LoVo (cell line): ENCODE measurements at regions not wholly inside any gene's neighbourhood (a gene's known extent, or its start where the extent isn't known, plus 50 kb on each side); places are given as distances from the start of the nearest gene placed in this dataset.

Source experiments
- DNase-seq: peaks from one replicate; pipeline ENCODE4 v3.0.0-alpha.2; 2016; ENCODE audit warnings: low spot score

DNA sequence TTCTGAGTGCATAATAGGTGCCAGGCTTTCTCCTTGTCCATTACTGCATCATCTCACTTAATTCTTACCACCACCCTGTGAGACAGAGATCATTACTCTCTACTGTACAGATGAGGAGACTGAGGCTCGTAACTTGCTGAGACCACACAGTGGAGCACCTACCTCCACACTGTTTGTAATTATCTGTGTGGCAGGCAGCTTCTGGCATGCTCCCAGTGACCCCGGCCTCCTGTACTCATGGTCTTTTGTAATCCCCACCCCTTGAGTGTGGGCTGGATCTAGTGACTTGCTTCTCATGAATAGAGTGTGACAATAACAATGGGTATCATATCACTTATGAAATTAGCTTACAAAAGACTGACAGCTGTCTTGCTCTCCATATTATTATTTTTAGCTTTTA lies 407.3 kb downstream of the MATN1 start:
- no peak for DNase-seq

DNA sequence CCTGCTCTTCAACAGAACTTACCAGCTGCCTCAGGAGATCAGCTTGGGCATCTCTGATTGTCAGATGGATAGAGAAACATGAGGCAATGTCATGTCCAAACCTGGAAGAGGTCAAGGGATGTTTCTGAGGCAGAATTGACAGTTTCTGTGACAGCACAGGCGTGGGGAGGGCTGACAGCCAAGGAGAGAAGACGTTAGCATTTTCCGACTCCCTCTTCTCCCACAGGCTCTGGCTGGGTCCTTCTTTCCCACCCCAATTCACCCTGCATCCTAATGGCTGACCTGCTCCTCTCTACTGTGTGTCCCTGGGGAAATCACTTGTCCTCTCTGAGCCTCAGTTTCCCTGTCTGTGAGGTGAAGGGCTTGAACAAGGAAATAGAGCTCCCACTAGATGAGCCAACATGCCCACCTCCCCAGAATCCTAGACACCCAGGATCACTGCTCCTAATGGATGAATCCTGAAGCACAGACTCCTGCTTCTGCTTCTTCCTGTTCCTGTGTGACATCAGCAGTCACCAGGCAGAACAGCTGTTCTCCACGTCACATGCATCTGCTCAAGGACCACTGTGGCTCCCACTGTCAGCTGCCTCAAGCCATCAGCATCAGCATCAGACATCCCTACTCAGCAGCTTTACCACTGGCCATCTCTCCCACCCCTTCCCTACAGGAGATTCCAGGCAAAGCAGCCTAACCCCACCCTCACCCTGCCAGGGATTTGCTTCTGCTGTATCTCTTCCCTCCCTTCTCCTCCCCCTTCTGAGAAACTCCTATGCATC lies 408.0 kb downstream of the MATN1 start:
- DNase-seq, result no peak

DNA sequence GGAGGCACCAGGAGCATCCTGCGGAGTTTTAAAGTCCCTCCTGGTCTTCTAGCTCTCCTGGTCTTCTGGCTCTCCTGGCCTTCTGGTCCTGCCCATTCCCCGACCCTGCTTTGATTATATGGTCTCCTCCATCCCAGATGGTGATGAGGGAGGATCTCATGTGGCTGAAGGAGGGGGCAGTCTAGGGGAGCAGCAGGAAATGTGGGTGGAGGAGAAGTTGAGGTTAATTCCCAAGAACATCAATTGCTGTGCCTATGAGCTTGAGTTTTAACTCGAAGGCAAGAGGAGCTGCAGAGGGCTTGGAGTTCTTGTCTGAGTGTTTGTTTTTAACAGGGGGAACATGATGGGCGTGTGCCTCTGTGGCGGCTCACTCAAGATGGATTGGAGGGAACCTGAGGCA lies 408.8 kb downstream of the MATN1 start:
- no peak for DNase-seq

DNA sequence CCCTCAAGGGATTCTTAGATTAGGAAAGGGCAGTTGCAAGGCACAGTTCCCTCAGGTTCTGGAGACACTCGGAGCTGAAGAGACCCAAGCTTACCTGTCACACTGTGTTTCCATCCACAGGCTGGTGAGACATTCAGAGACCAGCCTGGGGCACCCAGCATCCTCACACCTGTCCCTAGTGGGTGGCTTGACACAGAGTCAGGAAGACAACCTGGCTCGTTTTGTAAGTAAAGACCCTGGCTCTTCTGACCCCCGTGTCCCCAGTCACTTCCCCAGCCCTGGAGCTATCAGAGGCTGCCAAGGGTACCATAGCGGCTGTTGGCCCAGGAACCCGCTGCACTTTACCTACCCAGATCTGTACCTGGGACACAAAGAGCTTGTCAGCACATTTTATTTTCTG lies 409.8 kb downstream of the MATN1 start:
- no peak for DNase-seq

DNA sequence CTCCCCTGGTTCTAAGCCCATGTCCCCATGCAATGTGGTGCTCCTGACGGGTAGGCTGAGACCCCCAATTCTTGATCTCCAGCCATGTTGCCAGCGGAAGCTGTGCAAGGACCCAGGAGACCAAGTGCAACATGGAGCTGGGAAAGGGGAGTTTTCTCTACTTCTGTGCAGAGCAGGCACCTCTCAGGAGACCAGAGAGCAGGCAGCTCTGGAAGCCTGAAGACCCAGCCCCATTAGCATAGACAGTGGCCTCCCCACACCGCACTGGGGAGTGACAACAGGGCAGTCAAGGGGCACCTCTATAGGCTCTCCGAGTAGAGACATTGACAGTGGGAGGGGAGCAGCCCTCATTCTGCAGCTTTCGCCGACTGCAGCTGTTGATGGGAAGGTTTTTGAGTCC lies 410.2 kb downstream of the MATN1 start:
- DNase-seq, result no peak

DNA sequence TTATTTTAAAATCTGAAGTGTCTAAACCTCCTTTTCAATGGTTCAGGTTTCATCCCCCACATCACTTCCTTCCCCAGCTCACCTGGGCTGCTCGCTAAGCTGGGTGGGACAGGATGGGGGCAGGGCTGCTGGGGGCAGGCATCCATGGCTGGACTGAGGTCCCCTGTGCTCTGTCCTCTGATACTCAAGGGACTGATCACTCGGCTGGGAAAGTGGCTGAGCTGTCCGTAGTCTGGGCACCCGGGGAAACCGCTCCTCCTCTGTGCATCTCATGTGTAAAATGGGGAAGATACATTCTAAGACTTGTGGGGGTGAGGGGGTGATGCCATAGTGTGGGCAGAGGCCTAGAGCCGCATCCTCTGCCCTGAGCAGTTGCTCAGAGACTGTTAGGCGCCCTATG lies 411.2 kb downstream of the MATN1 start:
- DNase-seq, result no peak

DNA sequence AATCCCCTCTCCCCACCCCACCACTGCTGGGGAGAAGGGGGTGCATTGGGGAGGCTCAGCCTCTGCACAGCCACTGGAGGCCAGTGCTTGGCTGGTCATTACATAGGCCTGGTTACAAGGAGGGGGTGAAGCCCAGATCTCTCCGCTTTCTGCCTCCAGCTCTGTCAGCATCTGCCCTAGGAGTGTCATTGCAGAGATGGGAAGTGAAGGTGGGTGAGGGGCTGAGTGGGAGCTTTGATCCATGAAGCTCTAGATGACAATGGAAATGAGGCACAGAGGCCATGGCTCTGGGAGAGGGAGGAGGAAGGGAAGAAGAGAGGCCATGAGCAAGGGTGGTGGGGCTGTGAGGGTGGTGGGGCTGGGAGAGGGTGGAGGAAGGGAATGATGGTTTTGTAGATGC lies 411.6 kb downstream of the MATN1 start:
- DNase-seq, result no peak

DNA sequence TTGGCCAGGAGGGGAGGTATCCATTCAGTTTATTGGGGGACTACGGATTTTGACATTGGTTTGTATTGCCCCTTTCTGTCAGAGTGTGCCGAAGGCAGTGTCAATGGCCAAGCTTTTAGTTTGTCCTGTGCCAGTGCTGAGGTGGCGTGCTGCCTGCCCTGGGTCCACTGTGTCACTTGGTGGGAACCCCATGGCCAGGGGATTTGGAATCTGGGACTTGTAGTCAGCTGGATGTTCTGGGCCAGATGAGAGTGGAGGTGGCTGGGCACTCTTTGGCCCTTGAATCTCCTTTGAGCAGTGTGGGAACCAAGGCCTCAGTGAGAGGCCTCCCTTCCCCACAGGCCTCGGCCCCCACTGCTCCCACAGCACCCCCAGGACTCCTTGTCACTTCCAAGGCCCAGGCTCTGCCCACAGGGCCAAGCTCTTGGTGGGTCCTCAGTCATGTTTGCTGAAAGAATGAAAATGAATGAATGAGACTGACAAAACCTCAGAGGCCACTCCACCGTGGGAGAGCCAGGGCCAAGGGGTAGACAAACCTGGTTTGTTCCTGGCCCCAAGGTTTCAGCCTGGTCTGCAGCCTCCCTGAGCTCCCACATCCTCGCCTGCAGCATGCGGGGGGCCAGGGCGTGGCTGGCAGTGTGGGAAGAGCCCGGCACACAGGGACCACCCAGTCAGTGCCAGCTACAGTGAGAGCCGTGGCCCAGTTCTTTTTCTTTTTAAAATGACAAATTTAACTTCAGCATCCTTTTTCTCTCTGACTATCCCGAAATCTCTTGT lies 412.2 kb downstream of the MATN1 start:
- no peak for DNase-seq

DNA sequence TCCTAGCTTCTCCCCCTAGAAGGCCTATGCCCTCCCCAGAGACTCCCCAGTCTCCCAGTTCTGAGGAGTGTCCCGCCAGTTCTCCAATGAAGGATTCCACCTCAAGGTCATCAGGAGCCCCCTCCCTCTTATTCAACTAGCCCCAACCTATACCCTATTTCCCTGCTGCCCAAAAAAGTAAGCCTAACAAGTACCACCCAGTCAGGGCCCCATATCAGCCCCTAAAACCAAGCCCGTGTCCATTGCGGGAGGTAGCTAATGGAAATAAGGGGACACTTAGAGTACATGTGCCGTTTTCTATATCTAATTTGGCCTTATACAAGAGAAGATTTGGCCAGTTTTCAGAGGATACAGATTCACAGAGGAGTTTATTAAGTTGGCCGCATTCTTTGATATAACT lies 416.2 kb downstream of the MATN1 start:
- no peak for DNase-seq

DNA sequence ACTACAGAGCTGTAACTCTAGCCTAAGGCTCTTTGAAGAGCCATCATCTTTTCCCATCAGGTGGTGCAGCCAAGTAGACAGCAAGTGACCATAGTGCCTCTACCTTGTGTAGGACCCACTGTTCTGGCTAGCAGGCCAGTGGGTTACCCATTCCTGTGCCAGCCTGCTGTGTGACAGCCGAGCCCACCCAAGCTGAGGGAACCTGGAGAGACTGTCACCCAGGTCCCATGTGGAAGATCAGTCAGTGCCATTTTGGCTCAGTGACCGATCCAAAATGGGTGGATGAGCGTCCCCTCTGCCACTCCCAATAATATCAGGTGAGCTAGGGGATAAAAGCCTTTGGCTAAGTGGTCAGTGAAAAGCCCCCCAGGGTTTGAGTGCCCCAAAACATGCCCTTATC lies 417.9 kb downstream of the MATN1 start:
- DNase-seq, result no peak

DNA sequence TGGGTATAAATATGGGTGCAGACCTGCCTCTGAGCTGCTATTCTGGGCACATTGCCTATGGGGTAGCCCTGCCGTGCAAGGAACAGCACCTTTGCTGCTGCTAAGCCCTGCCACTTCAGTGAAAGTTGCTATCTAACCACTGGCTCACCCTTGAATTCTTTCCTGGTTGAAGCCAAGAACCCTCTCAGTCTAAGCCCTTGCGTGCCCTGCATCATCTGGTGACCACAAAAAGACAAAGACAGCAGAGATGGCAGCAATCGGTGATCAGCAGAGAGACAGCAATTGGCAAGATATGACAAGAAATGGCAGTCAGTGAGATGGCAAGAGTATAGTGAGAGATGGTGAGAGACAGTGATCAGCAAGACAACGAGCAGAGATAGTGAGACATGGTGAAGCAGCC lies 418.3 kb downstream of the MATN1 start:
- no peak for DNase-seq

DNA sequence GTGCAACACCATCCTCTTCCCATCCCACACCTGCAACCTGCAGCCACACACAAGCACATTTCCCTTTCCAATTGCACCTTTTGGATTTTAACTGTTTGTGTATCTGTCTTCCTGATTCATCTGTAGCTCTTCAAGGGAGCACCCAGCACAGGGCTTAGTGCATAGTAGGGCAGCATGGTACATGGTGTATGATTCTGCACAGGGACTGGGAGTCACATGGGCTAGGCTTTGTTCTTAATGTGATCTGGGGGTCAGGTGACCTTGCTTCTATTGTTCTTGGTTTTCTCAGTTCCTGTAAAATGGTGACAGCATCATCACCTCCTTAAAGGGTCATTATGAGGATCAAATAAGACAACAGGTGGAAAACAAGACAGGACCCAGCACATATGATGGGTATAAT lies 419.3 kb downstream of the MATN1 start:
- DNase-seq, result no peak

DNA sequence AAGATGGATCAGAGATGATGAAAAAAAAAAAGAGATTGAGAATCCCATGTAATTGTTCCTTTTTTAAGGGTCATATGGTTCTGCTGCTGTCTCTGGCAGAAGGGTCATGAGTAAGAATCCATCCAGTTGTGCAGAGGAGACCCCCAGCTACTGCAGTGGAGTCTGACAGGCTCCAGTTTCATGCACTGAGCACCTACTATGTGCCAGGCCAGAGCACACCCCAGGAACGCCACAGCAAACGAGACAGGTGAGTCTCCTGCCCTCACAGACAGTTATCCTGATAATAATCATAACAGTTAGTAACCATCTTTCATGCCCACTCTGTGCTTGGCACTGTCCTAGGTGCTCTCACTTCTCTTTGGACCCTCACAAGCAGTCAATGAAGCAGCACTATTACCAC lies 420.0 kb downstream of the MATN1 start:
- DNase-seq, result no peak

DNA sequence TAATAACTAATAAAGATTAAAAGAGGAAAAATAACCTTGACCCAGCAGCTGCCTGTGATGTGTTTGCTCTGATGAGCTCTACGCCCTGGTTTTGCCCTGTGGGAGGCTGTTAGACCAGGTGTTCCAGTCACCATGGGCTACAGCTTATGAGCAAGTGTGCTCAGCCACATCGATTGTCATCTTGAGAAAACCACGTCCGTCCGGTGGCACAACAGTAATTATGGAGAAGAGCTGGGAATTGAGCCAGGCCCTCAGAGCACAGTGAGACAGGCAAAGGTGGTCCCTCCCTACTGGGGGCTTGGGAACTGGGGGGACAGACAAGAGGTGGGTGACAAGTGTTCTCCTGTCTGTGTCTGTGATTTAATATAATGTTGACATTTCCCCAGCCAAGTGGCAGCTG lies 420.5 kb downstream of the MATN1 start:
- no peak for DNase-seq

DNA sequence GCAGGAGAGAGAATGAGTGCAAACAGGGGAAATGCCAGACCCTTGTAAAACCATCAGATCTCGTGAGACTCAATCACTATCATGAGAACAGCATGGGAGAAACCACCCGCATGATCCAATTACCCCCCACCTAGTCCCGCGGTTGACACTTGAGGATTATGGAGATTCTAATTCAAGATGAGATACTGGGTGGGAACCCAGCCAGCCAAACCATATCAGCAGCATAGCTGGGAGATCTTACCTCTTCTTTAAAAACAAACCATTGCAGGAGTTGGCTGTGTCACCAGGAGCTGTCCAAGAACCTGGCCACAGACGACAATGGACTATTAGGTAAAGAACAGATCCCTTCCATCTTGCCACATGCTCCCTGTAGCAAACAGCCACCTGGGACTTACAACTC lies 422.7 kb downstream of the MATN1 start:
- DNase-seq, result no peak

DNA sequence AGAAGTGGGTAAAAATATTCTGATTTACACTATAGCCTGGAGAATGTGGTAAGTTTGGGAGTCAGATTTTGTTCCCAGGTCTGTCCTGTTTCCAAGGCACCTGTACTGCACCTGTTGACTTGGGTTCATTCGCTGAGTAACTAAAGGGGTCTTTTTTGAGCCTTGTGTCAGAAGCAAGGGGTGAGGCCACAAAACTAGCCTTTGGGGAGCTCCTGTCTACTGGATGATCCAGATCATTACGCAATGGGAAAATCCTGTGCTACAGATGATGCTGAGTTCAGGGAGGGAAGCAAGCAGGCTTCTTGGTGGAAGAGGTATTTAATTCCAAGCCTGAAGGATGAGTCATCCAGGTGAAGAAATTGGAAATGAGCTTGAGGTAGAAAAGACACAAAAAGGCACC lies 424.0 kb downstream of the MATN1 start:
- DNase-seq, result no peak

DNA sequence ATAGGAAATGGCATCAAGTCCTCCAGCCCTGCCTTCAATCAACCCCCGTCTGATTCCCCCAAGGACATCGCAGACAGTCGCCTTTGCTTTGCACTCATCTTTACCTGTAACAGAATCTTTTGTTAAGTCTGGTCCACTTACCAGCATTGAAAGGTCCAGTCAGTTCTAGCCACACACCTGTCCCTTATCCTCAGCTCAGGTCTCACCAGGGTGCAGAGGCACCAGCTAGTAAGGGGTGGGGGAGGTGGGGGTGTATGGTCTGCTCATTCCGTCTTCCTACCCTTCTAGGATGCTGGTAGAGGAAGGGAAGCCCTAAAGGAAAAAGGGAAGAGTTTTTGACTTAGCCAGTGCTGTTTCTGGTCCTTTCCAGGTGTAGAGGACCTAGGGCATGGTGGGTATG lies 427.7 kb downstream of the MATN1 start:
- no peak for DNase-seq

DNA sequence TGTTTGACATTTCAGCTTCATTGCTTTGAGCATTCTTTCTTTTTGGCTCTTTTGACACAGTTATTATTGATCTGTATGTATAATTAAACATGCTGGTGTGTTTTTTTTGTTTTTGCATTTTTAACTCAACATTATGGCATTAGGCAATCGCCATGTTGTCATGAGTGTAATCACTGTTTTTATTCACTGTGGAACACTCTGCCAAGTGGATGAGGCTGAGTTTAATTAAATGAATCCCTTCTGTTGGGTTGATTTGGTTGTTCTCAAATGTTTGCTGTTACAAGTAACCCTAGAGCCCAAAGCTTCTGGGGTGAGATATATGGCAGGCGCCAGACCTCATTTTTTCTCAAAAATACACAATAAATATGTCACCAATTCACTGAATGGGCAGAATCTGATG lies 428.1 kb downstream of the MATN1 start:
- DNase-seq, result no peak

DNA sequence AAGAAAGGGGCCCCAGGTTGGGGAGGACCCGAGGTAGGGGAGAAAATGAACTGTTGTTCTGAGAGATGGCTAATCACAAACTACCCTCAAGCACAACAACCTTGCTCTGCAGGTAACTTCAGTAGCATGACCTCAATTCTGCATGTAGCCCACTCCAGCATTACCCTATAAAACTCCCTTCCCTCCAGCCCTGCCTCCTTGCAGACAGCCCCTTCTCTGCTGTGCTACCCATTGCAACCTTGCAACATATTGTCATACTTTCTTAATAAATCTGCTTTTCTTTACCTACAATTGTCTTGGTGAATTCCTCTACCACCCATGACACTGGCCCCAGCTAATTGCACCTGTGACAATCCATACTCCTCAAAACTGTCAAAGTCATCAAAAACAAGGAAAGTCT lies 428.9 kb downstream of the MATN1 start:
- DNase-seq, result no peak

DNA sequence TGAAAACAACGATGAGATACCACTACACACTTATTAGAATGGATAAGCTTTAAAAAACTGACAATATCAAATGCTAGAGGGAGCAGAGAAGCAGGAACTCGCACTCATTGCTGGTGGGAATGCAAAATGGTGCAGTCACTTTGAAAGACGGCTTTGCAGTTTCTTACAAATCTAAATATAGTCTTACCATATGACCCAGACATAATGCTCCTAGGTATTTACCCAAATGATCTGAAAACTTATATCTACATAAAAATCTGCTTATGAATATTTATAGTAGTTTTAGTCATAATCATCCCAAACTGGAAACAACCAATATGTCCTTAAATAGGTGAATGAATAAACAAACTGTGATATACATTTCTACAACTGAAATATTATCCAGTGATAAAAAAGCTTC lies 430.9 kb downstream of the MATN1 start:
- no peak for DNase-seq

DNA sequence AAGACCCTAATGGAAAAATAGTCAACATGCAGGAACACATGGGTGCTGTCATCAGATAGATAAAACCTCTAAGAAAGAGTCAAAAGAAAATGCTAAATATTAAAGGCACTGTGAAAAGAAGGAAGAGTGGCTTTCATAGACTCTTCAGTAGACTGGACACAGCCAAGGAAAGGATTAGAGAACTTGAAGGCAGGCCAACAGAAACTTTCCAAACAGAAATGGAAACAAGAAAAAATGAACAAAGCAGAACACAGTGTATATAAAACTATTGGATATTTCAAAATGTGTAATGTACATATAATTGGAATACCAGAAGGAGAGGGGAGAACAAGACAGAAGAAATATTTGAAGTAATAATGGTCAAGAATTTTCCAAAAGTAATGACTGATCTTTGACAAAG lies 431.9 kb downstream of the MATN1 start:
- DNase-seq, result no peak

DNA sequence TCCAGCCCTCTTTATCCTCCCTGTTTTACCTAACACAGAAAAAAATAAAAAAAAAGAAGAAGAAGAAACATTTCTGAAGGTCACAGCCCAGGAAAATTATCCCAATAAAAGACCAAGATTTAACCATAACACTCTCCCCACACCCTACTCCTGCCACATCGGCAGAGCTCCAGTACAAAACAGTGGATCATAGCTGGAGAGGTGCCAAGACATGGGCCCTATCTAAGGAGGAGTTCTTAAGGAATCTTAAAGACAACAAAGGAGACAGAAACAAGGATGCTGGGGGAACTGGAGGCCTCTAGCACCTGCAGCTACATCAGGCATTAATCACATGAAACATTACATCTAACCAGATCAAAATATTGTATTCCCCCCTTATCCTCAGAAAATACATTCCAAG lies 432.8 kb downstream of the MATN1 start:
- no peak for DNase-seq

DNA sequence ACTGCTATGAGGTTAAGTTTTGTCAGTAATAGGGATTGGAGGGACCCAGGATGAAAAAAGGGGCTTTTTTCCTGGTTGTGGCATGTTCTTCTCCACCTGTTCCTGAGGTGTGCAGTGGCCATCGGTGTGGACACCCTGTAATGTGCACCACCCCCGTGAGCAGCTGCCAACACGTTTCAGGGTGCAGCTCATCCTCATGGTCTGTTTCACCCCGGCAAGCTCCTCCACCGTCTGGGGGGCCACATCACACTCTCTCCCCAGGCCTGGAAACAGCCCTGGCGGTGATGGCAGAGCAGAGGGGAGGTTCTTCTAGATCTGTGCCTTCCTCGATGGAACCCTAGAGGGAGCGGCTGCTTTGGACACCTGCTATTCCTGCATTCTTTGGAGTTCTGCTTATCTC lies 435.4 kb downstream of the MATN1 start:
- DNase-seq, result no peak
